HG02884 (cell line): ENCODE measurements at regions not wholly inside any gene's neighbourhood (a gene's known extent, or its start where the extent isn't known, plus 50 kb on each side); places are given as distances from the start of the nearest gene placed in this dataset.
A peak's percentile ranks its signal among the peaks of the same experiment; 100 is the strongest.

Experiments
- ATAC-seq: cut with Tn5 transposase; IDR thresholded peaks from one replicate; pipeline ENCODE4 v1.9.1; 2021; ENCODE audit warnings: mild to moderate bottlenecking, moderate library complexity; ENCODE audit not compliant: unreplicated experiment

DNA sequence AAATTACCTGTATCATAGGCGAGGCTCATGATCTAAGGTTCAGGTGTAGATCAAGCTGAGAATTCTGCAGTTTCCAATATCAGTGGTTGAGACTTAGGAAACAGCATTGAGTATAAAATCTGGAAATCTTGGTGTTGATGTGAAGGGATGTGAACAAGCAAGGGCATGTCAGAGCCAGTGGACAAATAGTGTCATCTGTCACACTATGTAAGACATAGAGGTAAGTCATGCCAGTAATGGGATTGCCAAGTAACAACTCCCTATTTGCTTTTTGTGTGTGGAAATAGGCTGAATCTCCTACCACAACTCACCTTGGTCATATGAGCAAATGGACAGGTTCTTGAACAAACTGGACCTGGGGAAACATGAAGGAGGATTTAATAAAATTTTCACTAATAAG is 334.5 kb upstream of the EMCN start:
- ATAC-seq = no peak

DNA sequence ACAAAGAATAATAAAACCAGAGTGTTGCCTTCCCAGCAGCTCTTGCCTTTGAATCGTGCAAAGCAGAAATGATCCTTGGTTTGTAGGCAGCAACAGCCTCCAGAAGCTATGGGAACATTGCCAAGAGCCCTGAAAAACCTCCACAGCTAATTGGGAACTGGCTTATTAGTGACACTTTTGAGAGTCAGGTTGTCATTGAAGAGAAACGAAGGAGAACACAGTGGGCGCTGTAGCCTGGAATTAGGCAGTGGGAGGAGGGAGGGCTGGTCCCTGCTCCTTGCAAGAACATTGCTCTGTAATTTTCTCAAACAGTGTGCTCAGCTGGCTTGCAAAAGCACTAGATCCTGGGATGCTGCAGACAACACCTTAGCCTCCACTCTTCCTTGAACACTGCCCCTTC is 331.5 kb upstream of the EMCN start:
- peak; percentile 8 for ATAC-seq

DNA sequence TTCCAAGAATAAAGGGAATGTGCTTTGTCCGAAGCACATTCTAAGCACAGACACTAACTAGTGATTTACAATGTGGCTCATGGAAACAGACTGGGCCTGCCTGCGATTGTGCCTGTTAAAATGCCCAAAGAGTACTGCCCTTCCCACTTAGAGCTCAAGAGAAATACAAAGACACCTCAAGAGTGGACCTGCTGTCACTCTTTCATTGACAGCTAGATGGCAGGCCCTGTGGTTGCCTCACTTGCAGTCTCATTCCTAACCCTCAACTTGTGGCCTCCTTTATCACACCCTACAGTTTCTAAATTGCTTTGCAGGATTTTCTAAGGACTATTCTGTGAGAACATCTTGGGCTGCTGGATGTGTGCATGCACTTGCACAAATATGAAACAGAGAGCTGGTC is 331.0 kb upstream of the EMCN start:
- peak; percentile 78 for ATAC-seq

DNA sequence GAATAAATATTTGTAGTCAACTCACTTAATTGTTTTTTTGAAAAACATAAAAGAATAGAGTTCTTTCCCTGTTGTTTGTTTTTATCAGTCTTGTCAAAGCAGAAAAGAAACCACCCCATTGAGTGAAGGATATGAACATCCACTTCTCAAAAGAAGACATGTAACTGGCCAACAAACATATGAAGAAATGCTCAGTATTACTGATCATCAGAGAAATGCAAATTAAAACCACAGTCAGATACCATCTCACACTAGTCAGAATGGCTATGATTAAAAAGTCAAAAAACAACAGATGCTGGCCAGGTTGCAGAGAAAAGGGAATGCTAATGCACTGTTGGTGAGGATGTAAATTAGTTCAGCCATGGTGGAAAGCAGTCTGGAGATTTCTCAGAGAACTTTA is 326.1 kb upstream of the EMCN start:
- peak; percentile 82 for ATAC-seq

DNA sequence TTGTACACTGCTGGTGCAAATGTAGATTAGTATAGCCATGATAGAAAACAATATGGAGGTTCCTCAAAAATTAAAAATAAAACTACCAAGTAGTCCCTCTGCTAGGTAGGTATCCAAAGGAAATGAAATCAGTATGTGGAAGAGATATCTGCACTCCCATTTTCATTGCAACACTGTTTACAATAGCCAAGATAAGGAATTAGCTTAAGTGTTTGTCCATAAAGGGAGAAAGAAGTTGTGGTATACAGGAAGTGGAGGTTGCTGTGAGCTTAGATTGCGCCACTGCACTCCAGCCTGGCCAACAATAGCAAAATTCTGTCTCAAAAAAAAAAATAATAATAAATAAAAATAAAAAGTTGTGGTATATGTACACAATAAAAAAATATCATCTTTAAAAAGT is 325.0 kb upstream of the EMCN start:
- ATAC-seq = no peak

DNA sequence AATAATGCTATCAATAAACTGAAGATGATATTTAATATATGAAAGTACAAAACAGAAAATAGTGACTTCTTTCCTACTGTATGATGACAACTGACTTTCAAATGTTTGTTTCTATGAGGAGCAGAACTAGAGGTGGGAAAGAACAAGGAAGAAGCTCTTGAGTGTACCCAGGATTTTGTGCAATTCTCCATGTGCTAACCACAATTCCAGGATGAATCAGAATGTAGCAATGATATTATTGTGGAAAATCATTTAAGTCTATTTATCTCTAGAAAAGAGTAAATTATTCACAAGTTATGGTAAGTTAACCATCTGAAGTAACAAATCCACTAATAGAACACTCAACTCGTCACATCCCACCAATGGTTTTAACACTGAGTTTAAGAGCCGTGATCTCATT is 324.1 kb upstream of the EMCN start:
- no peak for ATAC-seq

DNA sequence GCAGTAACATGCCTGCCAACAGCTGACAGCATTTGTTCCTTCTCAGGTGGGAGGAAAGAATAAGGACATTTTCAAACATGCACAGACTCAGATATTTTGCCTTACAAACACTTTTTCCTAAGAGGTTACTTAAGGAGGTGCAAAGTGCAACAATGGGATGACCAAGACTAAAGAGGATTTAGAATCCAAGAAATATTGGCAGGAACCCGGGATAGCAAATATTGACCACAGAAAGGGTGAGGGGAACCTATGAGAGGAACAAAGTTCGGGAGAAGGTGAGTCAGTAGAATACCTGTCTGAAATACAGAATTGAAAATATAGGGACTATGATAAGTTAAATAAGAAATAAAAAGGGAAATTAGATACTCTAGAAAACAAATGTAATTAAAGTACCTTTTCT is 321.9 kb upstream of the EMCN start:
- no peak for ATAC-seq

DNA sequence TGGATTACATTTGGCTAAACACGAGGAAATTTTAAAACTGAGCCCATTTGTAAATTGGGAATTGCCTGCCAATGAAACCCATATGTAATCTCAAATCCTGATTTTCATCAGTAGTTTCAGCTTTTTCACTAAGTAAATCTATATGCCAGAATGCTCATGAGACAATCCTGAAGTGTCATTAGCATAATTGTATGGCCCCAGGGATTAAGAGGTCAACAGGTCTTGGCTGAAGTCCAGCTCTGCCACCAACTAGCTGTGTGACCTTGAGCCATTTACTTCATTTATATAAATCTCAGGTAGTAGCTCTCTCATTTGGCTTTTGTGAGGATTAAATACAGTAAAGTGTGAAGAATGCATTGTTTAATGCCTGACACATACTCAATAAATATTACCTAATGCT is 320.5 kb upstream of the EMCN start:
- ATAC-seq = no peak

DNA sequence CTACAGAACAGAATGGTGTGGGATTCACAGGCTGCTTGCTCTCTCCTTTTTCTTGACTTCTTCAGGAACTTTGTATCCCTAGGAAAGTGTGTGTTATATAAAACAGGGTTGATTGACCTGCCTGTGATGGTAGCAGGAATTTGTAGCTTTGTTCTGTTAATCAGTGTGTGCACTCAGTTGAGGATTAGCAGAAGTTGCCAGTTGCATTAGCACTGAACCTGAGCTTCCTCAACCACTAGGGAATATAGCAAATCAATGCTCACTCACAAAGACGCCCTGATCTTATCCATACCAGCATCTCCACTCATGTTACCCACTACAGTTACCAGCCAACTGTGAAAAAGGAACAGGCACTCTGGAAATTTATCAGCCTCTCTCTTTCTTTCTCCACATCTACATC is 319.1 kb upstream of the EMCN start:
- no peak for ATAC-seq

DNA sequence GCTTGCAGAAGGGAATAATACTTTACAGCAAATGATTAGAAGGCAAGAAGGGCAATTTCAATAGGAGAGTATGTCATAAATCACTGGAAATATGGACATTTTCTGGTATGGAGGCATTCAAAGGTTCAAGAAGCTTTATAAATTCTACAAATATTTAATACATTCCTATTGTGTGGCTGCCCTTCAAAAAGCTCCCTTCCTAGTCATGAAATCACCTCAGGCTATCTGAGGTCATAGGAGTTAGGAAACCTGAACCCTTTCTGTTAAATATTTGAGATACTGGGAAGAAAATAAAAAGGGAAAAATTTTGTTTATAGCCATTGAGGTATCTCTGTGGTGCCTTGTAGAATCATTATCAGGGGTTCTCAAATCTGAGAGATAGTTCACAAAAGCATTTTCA is 316.8 kb upstream of the EMCN start:
- no peak for ATAC-seq

DNA sequence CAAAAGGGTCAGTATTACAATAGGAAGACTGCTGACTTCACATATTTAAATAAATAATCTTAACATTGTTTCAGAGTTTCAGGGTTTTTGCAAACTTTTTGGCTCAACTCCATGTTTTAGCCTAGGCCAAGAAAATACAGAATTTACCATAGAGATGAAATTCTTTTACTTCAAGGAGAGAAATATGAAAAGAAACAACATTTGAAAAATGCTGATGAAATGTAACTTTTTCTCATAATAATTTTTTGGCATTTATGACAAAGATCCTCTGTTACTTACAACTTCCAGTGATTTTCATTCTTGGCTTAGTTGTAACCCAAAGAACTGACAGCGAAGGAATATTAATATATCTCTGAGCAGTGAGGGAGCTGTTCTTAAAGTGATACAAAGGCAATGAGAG is 316.1 kb upstream of the EMCN start:
- no peak for ATAC-seq

DNA sequence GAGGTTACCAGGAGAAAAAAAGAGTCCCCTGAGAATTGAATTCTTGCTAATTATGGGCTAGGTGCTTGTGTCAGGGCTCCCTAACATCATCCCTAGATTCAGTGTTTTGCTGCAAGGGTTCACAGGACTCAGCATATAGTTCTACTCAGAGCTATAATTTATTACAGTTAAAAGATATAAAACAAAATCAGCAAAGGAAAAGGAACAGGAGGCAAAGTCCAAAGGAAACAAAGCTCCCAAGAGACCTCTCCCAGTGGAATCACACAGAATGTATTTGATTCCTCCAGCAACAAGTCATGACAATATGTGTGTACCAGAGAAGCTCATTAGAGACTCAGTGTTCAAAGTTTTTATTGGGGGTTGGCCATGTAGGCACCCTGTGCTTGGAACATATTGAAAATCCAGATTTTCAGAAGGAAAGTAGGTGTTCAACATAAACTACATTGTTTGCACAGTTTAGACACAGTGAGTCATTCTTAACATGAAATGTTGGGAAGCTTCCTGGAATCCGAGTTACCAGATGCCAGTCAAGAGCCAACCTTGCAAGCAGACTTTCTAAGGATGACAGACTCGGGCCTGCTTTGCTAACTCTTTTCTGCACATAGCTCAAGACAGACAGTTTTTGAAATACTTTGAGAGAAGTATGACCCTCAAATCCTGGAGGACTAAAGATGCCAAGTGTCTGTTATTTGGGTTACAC is 311.3 kb upstream of the EMCN start:
- no peak for ATAC-seq

DNA sequence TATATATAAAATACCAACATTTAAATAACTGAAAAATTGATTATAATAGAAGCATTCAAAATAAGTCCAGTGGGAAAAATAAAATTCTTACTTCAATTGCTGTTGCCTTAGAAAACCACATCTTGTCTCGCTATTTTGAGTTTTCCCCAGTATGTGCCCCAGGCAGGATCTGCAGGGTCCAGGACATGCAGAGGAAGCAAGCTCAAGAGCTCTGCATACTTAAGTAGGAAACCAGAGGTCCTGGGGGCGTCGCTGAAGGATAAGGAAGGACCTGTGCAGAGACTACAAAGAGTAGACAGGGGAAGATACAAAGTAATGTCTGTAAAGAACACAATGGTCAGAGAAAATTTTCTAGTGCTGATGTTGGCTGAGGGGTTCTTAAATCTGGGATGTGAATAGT is 310.5 kb upstream of the EMCN start:
- ATAC-seq = no peak

DNA sequence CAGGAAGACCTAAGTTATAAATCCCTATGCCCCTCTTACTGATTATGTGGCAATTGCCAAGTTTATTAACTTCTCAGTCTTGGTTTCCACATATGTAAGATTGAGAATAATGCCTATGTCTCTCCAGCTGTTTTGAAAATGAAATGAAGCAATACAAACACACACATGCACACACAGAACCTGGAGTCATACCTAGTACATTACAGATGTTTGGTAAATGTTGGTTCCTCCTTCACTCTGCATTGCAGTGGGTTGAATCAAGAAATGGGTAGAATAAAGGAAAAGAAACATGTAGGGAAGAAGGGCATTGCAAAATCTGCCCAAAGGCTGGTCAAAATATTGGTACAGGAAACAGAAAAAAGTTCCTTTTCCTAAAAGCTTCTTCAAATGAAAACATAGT is 309.9 kb upstream of the EMCN start:
- no peak for ATAC-seq

DNA sequence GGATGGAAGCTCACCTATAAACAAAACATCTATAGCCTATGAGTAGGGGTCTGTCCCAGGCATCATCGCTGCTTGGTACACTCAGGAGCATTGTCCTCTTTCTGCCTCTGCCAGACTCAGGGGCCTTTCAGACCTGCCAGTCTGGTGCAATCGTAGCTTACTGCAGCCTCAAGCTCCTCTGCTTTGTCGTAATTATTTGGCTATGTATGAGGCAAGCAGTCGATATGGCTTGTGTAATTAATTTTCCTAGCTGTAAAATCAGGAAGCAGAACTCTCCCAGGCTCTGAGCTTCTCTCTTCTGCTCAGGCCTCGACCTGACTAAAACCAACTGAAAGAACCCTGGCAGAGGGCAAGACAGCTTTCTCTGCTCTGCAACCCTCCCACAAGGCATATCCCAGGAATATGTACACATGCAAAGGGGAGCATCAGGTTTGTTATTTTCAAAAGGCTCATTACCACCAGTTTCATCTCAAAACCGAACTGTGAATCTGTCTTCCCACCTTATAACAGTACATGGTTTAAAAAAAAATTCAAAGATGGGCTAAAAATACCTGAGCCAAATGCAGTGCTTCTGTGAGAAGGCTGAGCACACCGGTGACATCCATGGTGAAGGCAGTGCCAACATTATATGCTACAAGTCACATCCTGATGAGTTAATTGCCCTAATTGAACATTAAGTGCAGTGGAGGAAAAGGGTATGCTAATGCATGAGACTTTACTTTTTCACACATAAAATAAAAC is 309.2 kb upstream of the EMCN start:
- no peak for ATAC-seq

DNA sequence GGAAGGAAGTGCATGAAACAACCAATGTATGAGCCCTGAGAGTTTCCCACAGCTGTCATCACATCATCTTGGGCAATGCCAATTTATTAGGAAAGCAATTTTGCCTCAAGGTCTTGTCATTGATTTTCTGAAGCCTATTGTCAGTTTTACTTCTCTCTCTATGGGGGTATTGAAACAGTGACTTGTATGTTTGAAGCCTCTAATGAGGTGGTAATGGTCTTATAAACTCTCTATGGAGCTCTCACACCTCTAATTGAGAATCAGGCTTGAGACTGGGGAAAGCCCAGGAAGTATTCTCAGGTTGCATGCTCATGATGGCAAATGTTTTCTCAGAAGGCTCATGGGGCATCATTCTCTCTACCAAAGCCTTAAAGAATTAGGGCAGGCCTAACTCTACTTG is 308.2 kb upstream of the EMCN start:
- ATAC-seq = no peak

DNA sequence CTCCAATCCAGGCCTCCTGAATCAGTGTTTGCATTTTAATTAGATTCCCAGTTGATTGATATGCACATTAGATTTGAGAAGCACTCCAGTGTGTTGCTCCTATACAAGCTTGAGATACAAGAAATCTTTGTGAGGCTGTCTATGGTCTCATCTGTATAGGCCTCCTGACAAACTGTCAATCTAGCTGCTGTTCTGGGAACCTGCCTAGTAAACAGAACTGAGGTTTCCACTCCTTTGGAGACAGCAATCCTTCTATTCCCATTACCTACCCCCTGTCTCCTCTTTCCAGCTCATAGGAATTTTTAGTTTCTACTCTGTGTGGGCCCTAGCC is 306.1 kb upstream of the EMCN start:
- ATAC-seq = peak; percentile 4

DNA sequence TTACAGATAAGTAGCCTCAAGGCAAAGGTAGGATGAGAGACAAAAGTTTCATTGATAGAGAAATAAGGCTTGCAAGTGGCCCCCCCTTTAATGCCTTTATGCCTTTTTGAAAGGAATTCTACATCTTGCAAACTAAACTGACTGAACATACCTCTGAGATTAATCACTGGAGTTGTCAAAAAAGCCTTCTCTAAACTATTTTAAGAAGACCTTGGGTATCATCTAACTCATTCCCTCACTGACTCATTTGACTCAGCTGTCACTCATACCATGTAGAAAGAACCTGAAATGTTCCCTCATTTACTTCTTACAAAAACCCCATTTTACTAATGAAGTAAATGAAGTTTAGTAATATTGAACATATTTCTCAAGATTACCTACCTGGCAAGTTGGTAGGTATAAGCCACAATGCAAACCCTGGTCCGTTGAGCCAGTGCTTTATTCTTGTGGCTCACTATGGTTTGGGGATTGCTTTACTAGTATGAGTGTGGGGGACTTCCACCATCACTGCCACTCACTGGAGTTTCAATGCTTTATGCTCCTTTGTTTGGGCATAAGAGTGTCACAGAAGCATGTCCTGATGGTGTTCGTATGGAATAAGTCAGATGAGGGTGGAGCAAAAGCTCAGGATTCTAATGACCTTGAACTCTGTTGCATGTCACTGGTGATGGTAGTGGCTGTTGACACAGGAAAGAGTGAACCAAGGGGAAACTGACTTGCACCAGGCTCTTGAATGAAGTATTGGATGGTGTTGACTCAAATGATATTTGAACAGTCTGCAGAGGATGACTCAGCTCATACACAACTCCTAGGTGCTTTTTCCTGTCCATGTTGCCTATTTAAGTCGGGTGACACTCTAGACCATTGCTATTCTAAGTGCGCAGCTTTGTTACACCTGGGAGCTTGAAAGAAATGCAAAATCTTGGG is 305.5 kb upstream of the EMCN start:
- peak; percentile 78 for ATAC-seq

DNA sequence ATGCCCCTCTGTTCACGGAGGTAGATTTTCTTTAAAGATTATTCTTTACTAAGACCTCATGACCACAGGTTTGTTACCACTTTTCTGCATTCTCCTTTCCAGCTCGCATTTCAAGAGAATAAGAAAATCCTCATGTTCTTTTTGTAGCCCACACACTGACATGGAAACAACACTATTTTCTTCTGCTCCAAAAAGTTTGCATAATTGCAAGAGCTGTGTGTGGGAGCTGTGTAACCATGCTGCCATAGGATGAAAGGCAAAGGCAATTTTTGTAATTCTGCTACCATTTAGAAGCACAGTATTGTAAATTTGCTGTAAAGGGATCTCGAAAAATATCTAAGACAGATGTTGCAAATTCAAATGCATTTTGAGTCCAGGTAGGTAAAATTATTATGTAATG is 302.4 kb upstream of the EMCN start:
- ATAC-seq = no peak

DNA sequence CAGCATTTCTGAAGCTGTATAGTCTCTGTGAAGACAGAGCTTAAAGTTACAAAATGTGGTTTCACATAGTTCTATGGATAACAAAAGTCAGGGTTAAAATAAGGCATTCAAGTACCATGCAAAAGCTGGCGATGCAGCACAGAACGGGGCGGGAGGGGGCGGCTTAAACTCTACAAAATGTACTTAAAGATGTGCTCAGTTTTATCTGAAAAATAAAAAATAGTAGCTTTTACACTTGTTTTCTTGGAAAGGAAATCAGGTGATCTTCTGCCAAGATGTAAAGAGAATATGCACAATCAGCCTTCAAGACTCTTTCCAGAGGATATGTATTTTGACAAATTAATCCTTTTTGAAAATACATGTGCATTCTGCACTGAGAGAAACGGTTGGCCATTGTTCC is 301.7 kb upstream of the EMCN start:
- ATAC-seq = no peak

DNA sequence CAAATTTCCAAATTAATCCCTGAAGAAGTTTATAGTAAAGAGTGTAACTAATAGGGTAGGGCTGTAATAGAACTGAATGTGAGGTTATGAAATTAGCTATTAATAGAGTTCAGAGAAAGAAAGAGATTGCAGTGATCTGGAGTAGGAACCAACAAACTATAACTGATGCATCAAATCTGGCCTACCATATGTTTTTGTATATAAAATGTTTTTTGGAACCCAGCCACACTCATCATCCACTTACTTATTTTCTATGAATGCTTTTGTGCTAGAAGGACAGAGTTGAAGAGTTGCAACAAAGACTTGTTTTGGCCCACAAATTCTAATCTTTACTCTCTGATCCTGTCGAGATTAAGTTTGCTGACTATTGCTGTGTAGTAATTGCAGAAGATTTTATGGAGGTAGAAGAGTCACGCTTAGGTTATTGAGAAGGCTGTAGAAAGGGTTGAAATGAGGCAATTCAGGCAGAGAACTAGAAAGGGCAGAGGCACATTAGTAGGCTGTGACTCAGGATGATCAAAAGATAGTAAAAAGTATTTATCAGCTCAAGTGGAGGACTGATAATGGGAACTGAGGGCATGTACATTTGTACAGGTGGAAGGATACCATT is 298.7 kb upstream of the EMCN start:
- ATAC-seq = no peak
